Neuronal stem cell (in vitro differentiated cells): ENCODE measurements at regions not wholly inside any gene's neighbourhood (a gene's known extent, or its start where the extent isn't known, plus 50 kb on each side); places are given as distances from the start of the nearest gene placed in this dataset.

Experiments
- DNase-seq: peaks from one replicate; pipeline ENCODE4 v3.0.0-alpha.2; 2013; ENCODE audit warnings: low spot score
- H2AFZ ChIP-seq: one replicate; pipeline ENCODE4 v1.6.1; 2013; ENCODE audit warnings: mild to moderate bottlenecking, low read length, inconsistent platforms
- H2AK5ac ChIP-seq: 2 replicates; pipeline ENCODE4 v1.6.1; 2013; ENCODE audit warnings: low read depth, mild to moderate bottlenecking, inconsistent platforms, low read length, moderate library complexity, mixed read lengths
- H2BK120ac ChIP-seq: 2 replicates; pipeline ENCODE4 v1.6.1; 2013; ENCODE audit warnings: low read depth, mild to moderate bottlenecking, inconsistent platforms, low read length, moderate library complexity, mixed read lengths
- H2BK12ac ChIP-seq: one replicate; pipeline ENCODE4 v1.6.1; 2013; ENCODE audit warnings: low read length, inconsistent platforms
- H2BK15ac ChIP-seq: 2 replicates; pipeline ENCODE4 v1.6.1; 2013; ENCODE audit warnings: mild to moderate bottlenecking, low read length, inconsistent platforms, mixed read lengths
- H2BK5ac ChIP-seq: one replicate; pipeline ENCODE4 v1.6.1; 2013; ENCODE audit warnings: inconsistent platforms, mild to moderate bottlenecking, low read length, moderate library complexity
- H3K14ac ChIP-seq: one replicate; pipeline ENCODE4 v1.6.1; 2013; ENCODE audit warnings: low read length, inconsistent platforms
- H3K18ac ChIP-seq: 2 replicates; pipeline ENCODE4 v1.6.1; 2013; ENCODE audit warnings: low read length, inconsistent platforms
- H3K23ac ChIP-seq: 2 replicates; pipeline ENCODE4 v1.6.1; 2013; ENCODE audit warnings: low read depth, mild to moderate bottlenecking, mixed read lengths, low read length, inconsistent platforms; ENCODE audit not compliant: poor library complexity
- H3K27ac ChIP-seq: replicated peaks from 3 replicates; pipeline ENCODE4 v1.5.1; 2013; ENCODE audit warnings: low read length, inconsistent platforms
- H3K27me3 ChIP-seq, 3 experiments: 2 replicates each; pipeline ENCODE4 v1.6.1; 2013; ENCODE audit warnings: low read length in 3 of 3, mild to moderate bottlenecking in 2 of 3, inconsistent platforms in 1 of 3, low read depth in 1 of 3, mixed read lengths in 1 of 3, moderate library complexity in 1 of 3; ENCODE audit not compliant: control insufficient read depth in 3 of 3, insufficient read depth in 3 of 3
- H3K36me3 ChIP-seq, 2 donors: replicated peaks in 1 of 2; 2 replicates each; pipeline ENCODE4 v1.6.1; 2013; ENCODE audit warnings: low read length in 2 of 2; ENCODE audit not compliant: control insufficient read depth in 2 of 2, insufficient read depth in 2 of 2
- H3K4ac ChIP-seq: 2 replicates; pipeline ENCODE4 v1.6.1; 2013; ENCODE audit warnings: inconsistent platforms, mild to moderate bottlenecking, low read length, moderate library complexity
- H3K4me1 ChIP-seq, 2 donors: 1 replicate in 1 of 2; 2 replicates in 1 of 2; pipeline ENCODE4 v1.6.1; 2013; ENCODE audit warnings: low read length in 2 of 2, low read depth in 1 of 2; ENCODE audit not compliant: control insufficient read depth in 2 of 2, insufficient read depth in 1 of 2
- H3K4me2 ChIP-seq: one replicate; pipeline ENCODE4 v1.6.1; 2013; ENCODE audit warnings: mild to moderate bottlenecking, low read length, inconsistent platforms; ENCODE audit not compliant: insufficient read depth, poor library complexity, severe bottlenecking
- H3K4me3 ChIP-seq, 2 donors: 2 replicates each; pipeline ENCODE4 v1.5.1; 2013; ENCODE audit warnings: low read length in 2 of 2, mild to moderate bottlenecking in 2 of 2, inconsistent platforms in 1 of 2, moderate library complexity in 1 of 2
- H3K79me1 ChIP-seq: one replicate; pipeline ENCODE4 v1.6.1; 2013; ENCODE audit warnings: low read depth, mild to moderate bottlenecking, inconsistent platforms, low read length, moderate library complexity
- H3K9ac ChIP-seq: one replicate; pipeline ENCODE4 v1.6.1; 2013; ENCODE audit warnings: mild to moderate bottlenecking, low read depth, low read length, inconsistent platforms; ENCODE audit not compliant: poor library complexity
- H3K9me3 ChIP-seq, 2 donors: replicated peaks in 1 of 2; 2 replicates each; pipeline versions ENCODE3 to v1.6.1; 2013; ENCODE audit warnings: low read length in 2 of 2, mild to moderate bottlenecking in 2 of 2, inconsistent platforms in 1 of 2, low read depth in 1 of 2, mixed read lengths in 1 of 2, moderate library complexity in 1 of 2; ENCODE audit not compliant: control insufficient read depth in 2 of 2, insufficient read depth in 1 of 2
- H4K8ac ChIP-seq: one replicate; pipeline ENCODE4 v1.6.1; 2013; ENCODE audit warnings: low read depth, mild to moderate bottlenecking, inconsistent platforms, low read length, moderate library complexity
- H4K91ac ChIP-seq: one replicate; pipeline ENCODE4 v1.6.1; 2013; ENCODE audit warnings: low read length, low read depth, mild to moderate bottlenecking, inconsistent platforms; ENCODE audit not compliant: poor library complexity
- WGBS, 2 donors: extraction: QIAGEN DNeasy Blood & Tissue Kit; methylation state at CpG; one replicate each; pipeline ENCODE4 v1.1.7; 2013; ENCODE audit warnings: missing lambda C conversion rate in 2 of 2, mixed read lengths in 1 of 2; ENCODE audit not compliant: insufficient read length in 2 of 2, insufficient replicate concordance in 1 of 2; ENCODE audit errors: extremely low coverage in 2 of 2; 5-methylcytosine and 5-hydroxymethylcytosine counted together

GRCh38 chr7:15985587-15986384 lies 299.3 kb upstream of the MEOX2 start:
- H3K23ac ChIP-seq: no peak overlapping the region
- H3K4me2 ChIP-seq: no peak overlapping the region
- H4K8ac ChIP-seq: no peak overlapping the region
- H3K79me1 ChIP-seq: no peaks in the 10 kb centered on the region
- H2BK15ac ChIP-seq: no peak overlapping the region
- no peak overlapping the region for H2BK12ac ChIP-seq
- DNase-seq: no peak
- no peaks in the 10 kb centered on the region for H3K9me3 ChIP-seq
- no peak overlapping the region for H3K27ac ChIP-seq
- no CpG with 5 or more reads among the region's 2 CpGs for WGBS, 2 donors
- no peak overlapping the region for H2BK120ac ChIP-seq
- H3K4me1 ChIP-seq: no peaks in the 10 kb centered on the region
- H3K9ac ChIP-seq: no peak overlapping the region
- no peak overlapping the region for H2AFZ ChIP-seq
- no peak overlapping the region for H4K91ac ChIP-seq
- no peaks in the 10 kb centered on the region for H3K36me3 ChIP-seq
- no peak overlapping the region for H3K18ac ChIP-seq
- no peak overlapping the region for H3K14ac ChIP-seq
- H3K4ac ChIP-seq: no peak overlapping the region
- no peak overlapping the region for H2BK5ac ChIP-seq
- H3K4me3 ChIP-seq: no peak overlapping the region
- H3K27me3 ChIP-seq: no peaks in the 10 kb centered on the region
- no peak overlapping the region for H2AK5ac ChIP-seq

- WGBS, 2 donors: no CpG with 5 or more reads among the region's 3 CpGs
- Histone ChIP-seq H3K4me1 (no peaks in the 10 kb centered on the region), H3K4ac (no peak overlapping the region), H3K27me3 (no peaks in the 10 kb centered on the region), H3K18ac (no peak overlapping the region), H2BK120ac (no peak overlapping the region), H2AK5ac (no peak overlapping the region), H2BK15ac (no peak overlapping the region), H2BK12ac (no peak overlapping the region), H3K4me2 (no peak overlapping the region), H3K79me1 (no peaks in the 10 kb centered on the region), H3K27ac (no peak overlapping the region), H3K23ac (no peak overlapping the region), H3K4me3 (no peak overlapping the region), H3K9ac (no peak overlapping the region), H4K8ac (no peak overlapping the region), H2AFZ (no peak overlapping the region), H3K36me3 (no peaks in the 10 kb centered on the region), H4K91ac (no peak overlapping the region), H3K9me3 (no peaks in the 10 kb centered on the region), H2BK5ac (no peak overlapping the region), H3K14ac (no peak overlapping the region)
- DNase-seq: no peak
These were observed 291.2 kb upstream of the MEOX2 start for GRCh38 chr7:15977663-15978062.

GRCh38 chr7:15972862-15973275 lies 286.4 kb upstream of the MEOX2 start:
- H3K18ac ChIP-seq: no peak overlapping the region
- no peak overlapping the region for H2AK5ac ChIP-seq
- H4K8ac ChIP-seq: no peak overlapping the region
- H2AFZ ChIP-seq: no peak overlapping the region
- H3K4ac ChIP-seq: no peak overlapping the region
- no peaks in the 10 kb centered on the region for H3K79me1 ChIP-seq
- DNase-seq: no peak
- no peak overlapping the region for H3K4me3 ChIP-seq
- H3K27me3 ChIP-seq: no peaks in the 10 kb centered on the region
- no peaks in the 10 kb centered on the region for H3K9me3 ChIP-seq
- no peaks in the 10 kb centered on the region for H3K4me1 ChIP-seq
- H2BK5ac ChIP-seq: no peak overlapping the region
- no peak overlapping the region for H3K23ac ChIP-seq
- no peak overlapping the region for H3K4me2 ChIP-seq
- no peak overlapping the region for H2BK15ac ChIP-seq
- no peak overlapping the region for H3K9ac ChIP-seq
- H2BK12ac ChIP-seq: no peak overlapping the region
- WGBS, 2 donors: no CpG with 5 or more reads among the region's 3 CpGs
- no peak overlapping the region for H4K91ac ChIP-seq
- no peak overlapping the region for H3K14ac ChIP-seq
- H3K27ac ChIP-seq: no peak overlapping the region
- no peak overlapping the region for H2BK120ac ChIP-seq
- H3K36me3 ChIP-seq: no peaks in the 10 kb centered on the region

GRCh38 chr7:15967551-15967950 lies 281.1 kb upstream of the MEOX2 start:
- Histone ChIP-seq H3K9me3 (no peaks in the 10 kb centered on the region), H3K4me1 (no peaks in the 10 kb centered on the region), H2AFZ (no peak overlapping the region), H4K8ac (no peak overlapping the region), H3K36me3 (no peaks in the 10 kb centered on the region), H2AK5ac (no peak overlapping the region), H3K79me1 (no peaks in the 10 kb centered on the region), H2BK12ac (no peak overlapping the region), H3K27ac (no peak overlapping the region), H4K91ac (no peak overlapping the region), H3K23ac (no peak overlapping the region), H2BK120ac (no peak overlapping the region), H3K4me2 (no peak overlapping the region), H3K27me3 (no peaks in the 10 kb centered on the region), H3K4ac (no peak overlapping the region), H2BK15ac (no peak overlapping the region), H3K18ac (no peak overlapping the region), H3K4me3 (no peak overlapping the region), H3K9ac (no peak overlapping the region), H2BK5ac (no peak overlapping the region), H3K14ac (no peak overlapping the region)
- DNase-seq: no peak
- no CpG with 5 or more reads among the region's 3 CpGs for WGBS, 2 donors
